HG03196 (cell line): ENCODE measurements at regions not wholly inside any gene's neighbourhood (a gene's known extent, or its start where the extent isn't known, plus 50 kb on each side); places are given as distances from the start of the nearest gene placed in this dataset.

Source experiments
- ATAC-seq: cut with Tn5 transposase; IDR thresholded peaks from one replicate; pipeline ENCODE4 v1.9.1; 2021; ENCODE audit not compliant: unreplicated experiment

GRCh38 chr2:83585250-83585649 lies 873.8 kb downstream of the SUCLG1 start:
- no peak for ATAC-seq

DNA sequence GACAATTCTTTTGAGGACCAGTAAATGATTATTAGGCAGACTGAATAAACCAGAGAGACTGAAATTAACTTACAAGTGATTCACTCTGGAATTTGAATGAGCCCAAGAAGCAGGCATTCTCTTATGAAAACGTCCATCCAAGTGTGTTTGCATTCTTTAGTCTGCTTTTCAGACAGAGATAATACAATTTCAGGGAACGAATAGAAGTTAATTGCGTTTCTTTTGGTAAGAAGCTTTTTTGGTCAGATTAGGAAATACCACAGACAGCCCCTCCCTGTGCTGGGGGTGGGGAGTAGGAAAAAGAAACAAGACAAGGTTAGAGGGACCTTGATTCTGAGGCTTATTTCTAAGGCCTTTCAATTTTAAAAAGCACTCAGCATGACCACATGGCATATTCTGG lies 874.4 kb downstream of the SUCLG1 start:
- no peak for ATAC-seq

GRCh38 chr2:83582589-83582988 lies 876.5 kb downstream of the SUCLG1 start:
- ATAC-seq, result no peak

- no peak for ATAC-seq
These were observed 879.6 kb downstream of the SUCLG1 start for GRCh38 chr2:83579507-83579906.

DNA sequence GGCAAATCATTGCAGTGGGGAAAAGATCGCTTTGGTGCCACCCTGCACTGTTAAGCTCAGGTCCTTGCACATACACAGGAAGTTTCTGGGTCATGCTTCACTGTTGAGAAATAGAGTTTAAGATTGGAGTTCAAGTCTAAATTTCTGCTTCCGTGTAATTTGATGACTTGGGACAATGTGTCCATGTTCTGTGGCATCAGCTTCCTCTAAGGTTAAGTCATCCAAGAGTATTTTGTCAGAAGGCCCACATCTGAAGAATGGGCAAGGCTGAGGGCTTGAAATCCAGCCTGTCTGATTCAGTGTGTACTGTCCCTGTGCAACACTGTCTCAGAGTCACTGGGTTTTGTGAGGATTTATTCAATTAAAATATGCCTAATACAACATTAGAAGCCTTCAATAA lies 880.7 kb downstream of the SUCLG1 start:
- no peak for ATAC-seq

DNA sequence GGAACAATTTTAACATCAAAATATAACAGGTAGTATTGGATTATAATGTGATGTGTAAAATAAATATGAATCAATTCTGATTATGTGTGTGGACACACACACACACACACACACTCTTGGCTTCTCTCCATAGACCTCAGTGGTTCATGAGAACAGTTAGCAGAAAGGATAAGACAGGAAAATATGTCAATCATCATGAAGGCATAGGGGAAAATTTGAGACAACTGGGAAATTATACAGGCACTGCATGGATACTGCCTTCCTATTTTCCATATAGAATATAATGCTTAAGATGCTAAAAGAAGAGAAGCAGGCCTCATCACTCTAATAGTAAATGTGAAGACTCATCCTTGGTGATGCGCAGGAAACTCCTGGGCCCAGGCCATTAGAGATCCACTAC lies 884.5 kb downstream of the SUCLG1 start:
- ATAC-seq, result no peak

DNA sequence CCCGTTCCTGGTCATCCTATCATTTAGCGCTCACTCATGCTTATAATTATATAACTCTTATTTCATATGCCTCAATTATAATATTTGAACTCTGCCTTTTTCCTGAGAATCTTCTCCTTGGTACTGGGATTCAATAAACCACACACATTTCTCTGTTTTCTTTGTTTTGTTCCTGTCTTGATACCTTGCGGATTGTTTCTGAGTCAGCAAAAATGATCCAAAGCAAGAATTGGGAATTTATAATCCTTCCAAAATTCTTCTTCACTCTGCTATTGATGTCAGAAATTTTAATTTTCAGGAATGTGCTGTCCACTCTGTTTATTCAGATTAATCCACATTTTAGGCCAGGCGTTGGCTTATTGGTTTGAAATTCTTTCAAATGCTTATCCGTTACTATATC lies 886.0 kb downstream of the SUCLG1 start:
- no peak for ATAC-seq

DNA sequence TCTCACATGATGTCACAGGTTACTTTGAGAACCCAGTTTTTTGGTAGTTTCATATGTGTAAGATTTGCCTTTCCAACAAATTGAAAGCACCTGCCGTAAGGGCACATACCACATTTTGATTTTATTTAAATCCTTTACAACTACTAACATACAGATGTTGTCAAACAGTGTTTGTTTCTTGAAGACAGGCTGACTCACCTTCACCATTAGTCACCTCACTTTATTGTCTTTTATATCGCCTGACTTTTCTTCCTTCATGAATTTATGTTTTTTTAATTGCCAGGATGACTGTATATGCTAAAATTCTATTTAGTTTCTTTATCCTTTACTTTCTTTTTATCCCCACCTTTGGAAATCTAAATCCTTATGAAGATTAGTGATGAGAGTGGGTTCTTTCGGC lies 886.7 kb downstream of the SUCLG1 start:
- no peak for ATAC-seq

- ATAC-seq, result no peak
These were observed 891.5 kb downstream of the SUCLG1 start for GRCh38 chr2:83567551-83567950.

GRCh38 chr2:83565626-83566025 lies 893.5 kb downstream of the SUCLG1 start:
- ATAC-seq, result no peak

GRCh38 chr2:83565181-83565580 lies 893.9 kb downstream of the SUCLG1 start:
- no peak for ATAC-seq

- no peak for ATAC-seq
These were observed 897.5 kb downstream of the SUCLG1 start for GRCh38 chr2:83561592-83561991.

DNA sequence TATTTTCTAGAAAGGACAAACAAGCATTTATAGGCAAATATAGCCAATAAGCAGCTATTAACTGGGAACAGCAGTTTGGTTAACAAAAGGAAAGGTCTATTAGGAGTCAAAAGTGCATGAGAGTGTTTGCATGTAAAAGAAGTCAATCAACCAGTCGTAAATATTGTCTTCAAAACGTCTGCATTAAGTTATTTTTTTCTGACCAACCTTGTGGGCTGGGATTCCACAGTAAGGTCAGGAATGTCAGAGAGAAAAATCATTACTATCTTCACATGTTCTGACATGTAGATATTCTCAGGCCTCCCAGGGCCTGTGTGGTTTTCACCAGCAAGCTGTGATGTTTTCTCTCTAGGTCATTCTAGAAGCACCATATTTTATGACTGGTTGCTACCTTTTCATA lies 922.5 kb downstream of the SUCLG1 start:
- no peak for ATAC-seq

DNA sequence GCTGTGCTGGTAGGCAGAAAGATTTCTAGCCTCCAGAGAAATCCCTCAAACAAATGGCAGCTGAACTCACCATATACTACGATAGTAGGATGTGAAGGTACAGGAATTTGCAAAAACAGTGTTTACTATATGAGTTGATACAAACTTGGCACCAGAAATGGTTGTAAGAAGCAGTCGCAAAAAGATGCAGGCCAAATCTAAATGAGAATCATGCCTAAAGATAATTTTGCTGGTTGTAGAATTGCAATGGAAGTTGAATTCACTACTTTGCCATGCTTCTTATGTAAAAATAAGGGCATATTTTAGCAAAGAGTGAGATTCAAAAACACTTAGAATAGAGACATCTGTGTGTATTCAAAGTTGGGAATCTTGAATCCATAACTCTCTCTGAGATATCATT lies 924.7 kb downstream of the SUCLG1 start:
- ATAC-seq, result no peak

- no peak for ATAC-seq
These were observed 927.8 kb downstream of the SUCLG1 start for GRCh38 chr2:83531206-83531826.

DNA sequence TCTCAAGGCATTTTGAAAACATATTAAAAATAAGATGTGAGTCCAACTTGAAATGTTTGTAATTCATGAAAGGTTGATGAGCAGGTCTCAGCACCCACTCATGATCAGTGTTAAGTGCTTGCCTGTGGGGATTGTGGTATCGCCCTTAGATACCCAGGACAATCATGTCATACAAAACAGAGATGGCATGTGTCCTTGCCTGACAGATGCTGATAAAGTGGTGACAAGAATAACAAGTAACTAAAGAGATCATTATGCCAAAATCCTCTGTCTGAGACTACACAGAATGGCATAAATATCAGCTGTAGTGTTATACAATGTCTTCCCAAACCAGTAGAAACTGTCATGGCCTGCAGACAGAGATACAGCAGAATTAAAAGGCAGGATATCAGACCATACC lies 930.3 kb downstream of the SUCLG1 start:
- ATAC-seq, result no peak

DNA sequence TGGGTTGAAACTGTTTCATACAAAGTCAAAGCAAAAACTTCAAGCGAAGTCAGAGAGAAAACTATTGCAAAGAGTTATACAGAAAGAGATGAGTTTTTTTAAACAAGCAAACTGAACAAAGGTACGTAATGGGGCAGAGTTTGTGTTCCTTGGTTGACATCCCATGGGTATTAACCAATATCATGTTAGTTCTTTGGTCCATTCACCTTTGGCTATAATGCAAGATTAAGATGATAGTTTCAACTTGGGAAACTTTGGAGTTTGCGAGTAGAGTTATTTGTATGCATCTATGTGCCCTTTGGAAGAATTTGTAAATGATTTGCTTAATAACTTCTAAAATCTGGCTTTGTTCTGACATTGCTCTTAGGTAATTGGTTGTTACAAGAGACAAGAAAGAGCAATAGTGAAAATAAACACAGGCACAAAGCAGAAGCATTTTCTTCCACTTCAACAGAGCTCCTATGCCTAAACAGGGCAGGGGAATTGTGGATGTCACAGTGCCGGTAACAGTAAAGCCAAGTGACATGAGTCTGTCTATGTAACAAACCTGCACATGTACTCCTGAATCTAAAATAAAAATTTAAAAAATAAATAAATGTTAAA lies 936.1 kb downstream of the SUCLG1 start:
- ATAC-seq, result no peak

DNA sequence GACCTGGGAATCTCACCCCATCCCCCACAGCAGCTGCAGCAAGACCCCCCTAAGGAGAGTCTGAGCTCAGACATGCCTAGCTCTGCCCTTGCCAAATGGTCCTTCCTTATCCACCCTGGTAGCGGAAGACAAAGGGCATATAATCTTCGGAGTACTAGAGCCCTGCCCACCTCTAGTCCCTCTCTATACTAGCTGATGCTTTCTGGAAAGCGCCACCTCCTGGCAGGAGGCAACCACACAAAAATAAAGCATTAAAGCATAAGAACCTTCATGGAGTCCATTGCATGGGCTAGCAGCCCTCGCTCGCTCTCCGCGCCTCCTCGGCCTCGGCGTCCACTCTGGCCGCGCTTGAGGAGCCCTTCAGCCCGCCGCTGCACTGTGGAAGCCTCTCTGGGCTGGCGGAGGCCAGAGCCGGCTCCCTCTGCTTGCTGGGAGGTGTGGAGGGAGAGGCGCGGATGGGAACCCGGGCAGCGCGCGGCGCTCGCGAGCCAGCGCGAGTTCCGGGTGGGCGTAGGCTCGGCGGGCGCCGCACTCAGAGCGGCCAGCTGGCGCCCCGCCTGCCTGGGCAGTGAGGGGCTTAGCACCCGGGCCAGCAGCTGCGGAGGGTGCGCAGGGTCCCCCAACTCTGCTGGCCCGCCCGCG lies 941.2 kb downstream of the SUCLG1 start:
- ATAC-seq, result no peak

- no peak for ATAC-seq
These were observed 942.6 kb downstream of the SUCLG1 start for GRCh38 chr2:83516503-83516902.

- no peak for ATAC-seq
These were observed 971.6 kb downstream of the SUCLG1 start for GRCh38 chr2:83487451-83487850.

GRCh38 chr2:83481436-83481835 lies 977.6 kb downstream of the SUCLG1 start:
- ATAC-seq, result no peak

DNA sequence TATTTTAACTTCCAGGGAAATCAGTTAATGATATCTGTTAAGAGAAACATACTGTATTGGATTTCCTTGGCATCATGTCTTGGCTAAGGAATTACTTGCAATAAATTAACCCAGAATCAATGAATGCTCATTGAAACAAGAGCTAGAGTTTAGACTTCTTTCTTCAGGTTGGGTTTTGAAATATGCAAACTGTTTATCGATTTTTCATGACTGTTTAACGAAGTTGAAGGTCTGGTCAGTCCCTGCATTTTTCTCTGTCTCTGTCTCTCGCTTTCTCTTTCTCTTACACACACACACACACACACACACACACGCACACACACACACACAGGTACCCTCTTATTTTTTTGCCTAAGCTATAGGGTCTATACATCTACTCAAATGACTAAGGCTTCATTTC lies 981.0 kb downstream of the SUCLG1 start:
- ATAC-seq, result no peak

- ATAC-seq, result no peak
These were observed 983.7 kb downstream of the SUCLG1 start for GRCh38 chr2:83475371-83475770.
